ENCODE measurements at regions not wholly inside any gene's neighbourhood (a gene's known extent, or its start where the extent isn't known, plus 50 kb on each side); places are given as distances from the start of the nearest gene placed in this dataset.

- TF ChIP-seq RAD21 (IDR thresholded peaks at IDR 0.05; ENCODE audit: low read depth) (no peak), TAF1 (IDR thresholded peaks at IDR 0.05; ENCODE audit: low read depth) (no peak), EGR1 (IDR thresholded peaks at IDR 0.05) (no peak), ZBTB7A (IDR thresholded peaks at IDR 0.05; ENCODE audit: low read depth) (no peak), TCF12 (IDR thresholded peaks at IDR 0.05; ENCODE audit: low read depth) (no peak), MAX (IDR thresholded peaks at IDR 0.05) (no peak), REST (IDR thresholded peaks at IDR 0.05; ENCODE audit: low read depth) (no peak), CREB1 (IDR thresholded peaks at IDR 0.05; ENCODE audit: low read depth) (no peak), YY1 (IDR thresholded peaks at IDR 0.05; ENCODE audit: low read depth) (no peak), EP300 (IDR thresholded peaks at IDR 0.05; ENCODE audit: borderline replicate concordance) (no peak), NFIC (IDR thresholded peaks at IDR 0.05) (no peak)
Observed at GRCh38 chr10:36840788-36841187, 284.6 kb upstream of the ANKRD30A start.
